ENCODE measurements at regions not wholly inside any gene's neighbourhood (a gene's known extent, or its start where the extent isn't known, plus 50 kb on each side); places are given as distances from the start of the nearest gene placed in this dataset.
A peak's percentile ranks its signal among the peaks of the same experiment; 100 is the strongest.

- Histone ChIP-seq H4K20me1 (ENCODE audit: insufficient read depth) (no peaks in the 10 kb centered on the region), H3K4me3 (no peak overlapping the region), H3K9me2 (ENCODE audit: insufficient read depth) (no peaks in the 10 kb centered on the region), H3K27ac (no peak overlapping the region), H3K27me3 (replicated peaks; ENCODE audit: insufficient read depth) (no peaks in the 10 kb centered on the region), H3K9ac (no peak overlapping the region), H3K4me2 (ENCODE audit: unreplicated experiment) (no peak overlapping the region), H3K4me1 (ENCODE audit: insufficient read depth) (peaks cover 6% of the 10 kb centered on the region; the same call in 1 of the 2 replicates), H3K79me2 (ENCODE audit: insufficient read depth) (no peaks in the 10 kb centered on the region), H3K36me3 (ENCODE audit: low read depth) (no peaks in the 10 kb centered on the region), H3K9me3 (ENCODE audit: low read depth) (no peaks in the 10 kb centered on the region), H3F3A (ENCODE audit: insufficient read depth) (no peaks in the 10 kb centered on the region), H2AFZ (no peak overlapping the region)
- in situ Hi-C loops (cut with MboI): no loop called here
- no peak for DNase-seq
- no peak for TF ChIP-seq EZH2phosphoT487 (IDR thresholded peaks at IDR 0.05; ENCODE audit: insufficient read depth, low read depth)
- TF ChIP-seq EZH2 (IDR thresholded peaks at IDR 0.05; ENCODE audit: insufficient read depth, poor library complexity, severe bottlenecking): no peak
Measured at GRCh38 chr10:107656932-107657331, 492.4 kb upstream of the SORCS1 start.

GRCh38 chr10:107653832-107654287 lies 489.4 kb upstream of the SORCS1 start:
- Histone ChIP-seq H4K20me1 (ENCODE audit: insufficient read depth) (no peaks in the 10 kb centered on the region), H3F3A (ENCODE audit: insufficient read depth) (no peaks in the 10 kb centered on the region), H3K4me2 (ENCODE audit: unreplicated experiment) (peak overlapping the region; percentile 91), H3K27me3 (replicated peaks; ENCODE audit: insufficient read depth) (no peaks in the 10 kb centered on the region), H3K27ac (0 out of 2 replicates have a peak overlapping the region, but pooled peaks have one; percentile 22), H3K4me3 (peak overlapping the region; percentile 74), H3K36me3 (ENCODE audit: low read depth) (no peaks in the 10 kb centered on the region), H2AFZ (peak overlapping the region; percentile 86), H3K9me3 (ENCODE audit: low read depth) (no peaks in the 10 kb centered on the region), H3K4me1 (ENCODE audit: insufficient read depth) (peaks cover 6% of the 10 kb centered on the region; the same call in 1 of the 2 replicates), H3K9me2 (ENCODE audit: insufficient read depth) (no peaks in the 10 kb centered on the region), H3K9ac (peak overlapping the region; percentile 59), H3K79me2 (ENCODE audit: insufficient read depth) (no peaks in the 10 kb centered on the region)
- no peak for TF ChIP-seq EZH2phosphoT487 (IDR thresholded peaks at IDR 0.05; ENCODE audit: insufficient read depth, low read depth)
- TF ChIP-seq EZH2 (IDR thresholded peaks at IDR 0.05; ENCODE audit: insufficient read depth, poor library complexity, severe bottlenecking): no peak
- WGBS, 2 experiments (ENCODE audit: low coverage in 1 of 2, low lambda C conversion rate in 2 of 2, missing lambda C conversion rate in 2 of 2): 2 to 5% methylated on average over 5 of the region's 5 CpGs
- in situ Hi-C loops (cut with MboI): no loop called here
- DNase-seq: peak; percentile 78

- peaks cover 6% of the 10 kb centered on the region; the same call in 1 of the 2 replicates for H3K4me1 ChIP-seq (ENCODE audit: insufficient read depth)
- H3K9me3 ChIP-seq (ENCODE audit: low read depth): no peaks in the 10 kb centered on the region
- H3F3A ChIP-seq (ENCODE audit: insufficient read depth): no peaks in the 10 kb centered on the region
- H3K36me3 ChIP-seq (ENCODE audit: low read depth): no peaks in the 10 kb centered on the region
- H4K20me1 ChIP-seq (ENCODE audit: insufficient read depth): no peaks in the 10 kb centered on the region
- no peak overlapping the region for H2AFZ ChIP-seq
- 0 out of 2 replicates have a peak, but pooled peaks cover 4% of the 10 kb centered on the region for H3K27me3 ChIP-seq (replicated peaks; ENCODE audit: insufficient read depth)
- H3K9ac ChIP-seq: no peak overlapping the region
- in situ Hi-C loops (cut with MboI): no loop called here
- H3K9me2 ChIP-seq (ENCODE audit: insufficient read depth): no peaks in the 10 kb centered on the region
- no peak for DNase-seq
- H3K27ac ChIP-seq: no peak overlapping the region
- no peak overlapping the region for H3K4me3 ChIP-seq
- H3K4me2 ChIP-seq (ENCODE audit: unreplicated experiment): no peak overlapping the region
- no peaks in the 10 kb centered on the region for H3K79me2 ChIP-seq (ENCODE audit: insufficient read depth)
- TF ChIP-seq EZH2phosphoT487 (IDR thresholded peaks at IDR 0.05; ENCODE audit: insufficient read depth, low read depth): no peak
- TF ChIP-seq EZH2 (IDR thresholded peaks at IDR 0.05; ENCODE audit: insufficient read depth, poor library complexity, severe bottlenecking): no peak
Measured at GRCh38 chr10:107650939-107651338, 486.4 kb upstream of the SORCS1 start.

GRCh38 chr10:107649249-107649648 lies 484.7 kb upstream of the SORCS1 start:
- H3K9me3 ChIP-seq (ENCODE audit: low read depth): no peaks in the 10 kb centered on the region
- H3K36me3 ChIP-seq (ENCODE audit: low read depth): no peaks in the 10 kb centered on the region
- no peak overlapping the region for H3K4me3 ChIP-seq
- H3K4me1 ChIP-seq (ENCODE audit: insufficient read depth): peaks cover 6% of the 10 kb centered on the region; the same call in 1 of the 2 replicates
- H3K9ac ChIP-seq: no peak overlapping the region
- no peak overlapping the region for H3K27ac ChIP-seq
- H3F3A ChIP-seq (ENCODE audit: insufficient read depth): no peaks in the 10 kb centered on the region
- no peaks in the 10 kb centered on the region for H4K20me1 ChIP-seq (ENCODE audit: insufficient read depth)
- no peak overlapping the region for H3K4me2 ChIP-seq (ENCODE audit: unreplicated experiment)
- H3K79me2 ChIP-seq (ENCODE audit: insufficient read depth): no peaks in the 10 kb centered on the region
- DNase-seq: peak; percentile 4
- 95 to 99% methylated on average over 4 of the region's 4 CpGs for WGBS, 2 experiments (ENCODE audit: low coverage in 1 of 2, low lambda C conversion rate in 2 of 2, missing lambda C conversion rate in 2 of 2)
- TF ChIP-seq EZH2phosphoT487 (IDR thresholded peaks at IDR 0.05; ENCODE audit: insufficient read depth, low read depth): no peak
- no peak overlapping the region for H2AFZ ChIP-seq
- in situ Hi-C loops (cut with MboI): no loop called here
- H3K9me2 ChIP-seq (ENCODE audit: insufficient read depth): no peaks in the 10 kb centered on the region
- H3K27me3 ChIP-seq (replicated peaks; ENCODE audit: insufficient read depth): 0 out of 2 replicates have a peak, but pooled peaks cover 4% of the 10 kb centered on the region

- TF ChIP-seq EZH2 (IDR thresholded peaks at IDR 0.05; ENCODE audit: insufficient read depth, poor library complexity, severe bottlenecking): no peak
- TF ChIP-seq EZH2phosphoT487 (IDR thresholded peaks at IDR 0.05; ENCODE audit: insufficient read depth, low read depth): no peak
- in situ Hi-C loops (cut with MboI): no loop called here
- Histone ChIP-seq H3K4me1 (ENCODE audit: insufficient read depth) (no peaks in the 10 kb centered on the region), H3K36me3 (ENCODE audit: low read depth) (no peaks in the 10 kb centered on the region), H4K20me1 (ENCODE audit: insufficient read depth) (no peaks in the 10 kb centered on the region), H3K27ac (no peak overlapping the region), H3K4me2 (ENCODE audit: unreplicated experiment) (no peak overlapping the region), H3K9me3 (ENCODE audit: low read depth) (no peaks in the 10 kb centered on the region), H3K9ac (no peak overlapping the region), H2AFZ (no peak overlapping the region), H3K9me2 (ENCODE audit: insufficient read depth) (no peaks in the 10 kb centered on the region), H3F3A (ENCODE audit: insufficient read depth) (no peaks in the 10 kb centered on the region), H3K4me3 (no peak overlapping the region), H3K79me2 (ENCODE audit: insufficient read depth) (no peaks in the 10 kb centered on the region), H3K27me3 (replicated peaks; ENCODE audit: insufficient read depth) (0 out of 2 replicates have a peak, but pooled peaks cover 4% of the 10 kb centered on the region)
- WGBS, 2 experiments (ENCODE audit: low coverage in 1 of 2, low lambda C conversion rate in 2 of 2, missing lambda C conversion rate in 2 of 2): 95 to 100% methylated on average over 1 of the region's 1 CpG
- DNase-seq: no peak
Measured at GRCh38 chr10:107647462-107647861, 483.0 kb upstream of the SORCS1 start.

All from GM23248 (cell line).